ENCODE measurements at regions not wholly inside any gene's neighbourhood (a gene's known extent, or its start where the extent isn't known, plus 50 kb on each side); places are given as distances from the start of the nearest gene placed in this dataset.

GRCh38 chr10:85060944-85061343 lies 732.6 kb downstream of the CCSER2 start:
- Mint-ChIP-seq H3K36me3 (ENCODE audit: low read depth) (peaks cover 18% of the 10 kb centered on the region), H3K27me3 (ENCODE audit: insufficient read depth, low read depth, poor library complexity) (no peaks in the 10 kb centered on the region), H3K4me1 (no peaks in the 10 kb centered on the region), H3K27ac (no peak overlapping the region), H3K9me3 (peaks cover 90% of the 10 kb centered on the region), H3K4me3 (no peak overlapping the region)
- DNase-seq (ENCODE audit: low spot score) (no peak), ATAC-seq (no peak)
- TF ChIP-seq REST (IDR thresholded peaks at IDR 0.05; ENCODE audit: unreplicated experiment) (no peak), STAT1 (IDR thresholded peaks at IDR 0.05; ENCODE audit: unreplicated experiment) (no peak), EZH2phosphoT487 (IDR thresholded peaks at IDR 0.05; ENCODE audit: unreplicated experiment) (no peak), ETS1 (IDR thresholded peaks at IDR 0.05) (no peak), EZH2 (IDR thresholded peaks at IDR 0.05; ENCODE audit: low read depth, unreplicated experiment) (no peak), ZNF462 (CRISPR knock-in tag; IDR thresholded peaks at IDR 0.05) (no peak), CTCF (conservative IDR thresholded peaks at IDR 0.05; ENCODE audit: low read depth in 2 of 2) (no peak), ZNF114 (CRISPR knock-in tag; IDR thresholded peaks at IDR 0.05) (no peak), NANOG (IDR thresholded peaks at IDR 0.05; ENCODE audit: borderline replicate concordance) (no peak), JUNB (IDR thresholded peaks at IDR 0.05; ENCODE audit: unreplicated experiment) (no peak), ZNF331 (CRISPR knock-in tag; IDR thresholded peaks at IDR 0.05; ENCODE audit: low read depth) (no peak)
- H2AFZ ChIP-seq: no peak overlapping the region
- 0 out of 2 replicates have a peak, but pooled peaks cover 3% of the 10 kb centered on the region for H3K9me2 ChIP-seq (ENCODE audit: insufficient read depth)
- no peak overlapping the region for H3K4me2 ChIP-seq
- no peak overlapping the region for H3K27ac ChIP-seq (ENCODE audit: low read depth)
- no peaks in the 10 kb centered on the region for H3F3A ChIP-seq (replicated peaks; ENCODE audit: low read depth)
- H3K27me3 ChIP-seq (ENCODE audit: insufficient read depth): no peaks in the 10 kb centered on the region
- H3K4me3 ChIP-seq: no peak overlapping the region
- H4K20me1 ChIP-seq (replicated peaks; ENCODE audit: insufficient read depth): no peaks in the 10 kb centered on the region
- 0 out of 2 replicates have a peak, but pooled peaks cover 3% of the 10 kb centered on the region for H3K36me3 ChIP-seq (ENCODE audit: insufficient read depth)
- H3K79me2 ChIP-seq (replicated peaks; ENCODE audit: insufficient read depth): no peaks in the 10 kb centered on the region
- H3K4me1 ChIP-seq (ENCODE audit: insufficient read depth): no peaks in the 10 kb centered on the region

All from GM23338 (cell line).